Spinal cord (tissue), 9 donors: ENCODE measurements at regions not wholly inside any gene's neighbourhood (a gene's known extent, or its start where the extent isn't known, plus 50 kb on each side); places are given as distances from the start of the nearest gene placed in this dataset.
A peak's percentile ranks its signal among the peaks of the same experiment; 100 is the strongest.

Experiments used
- DNase-seq, 6 donors: peaks; one replicate each; pipeline versions ENCODE4 v3.0.0 to v3.0.0-alpha.2; 2013 to 2015; ENCODE audit warnings: low spot score in 6 of 6, low read depth in 4 of 6
- H3K27ac ChIP-seq: one replicate; pipeline ENCODE4 v1.5.1; 2013; ENCODE audit warnings: low read depth, low read length, control low read depth
- H3K27me3 ChIP-seq: one replicate; pipeline ENCODE4 v1.6.1; 2013; ENCODE audit warnings: low read length; ENCODE audit not compliant: control insufficient read depth, insufficient read depth
- H3K36me3 ChIP-seq: one replicate; pipeline ENCODE4 v1.6.1; 2013; ENCODE audit warnings: low read length; ENCODE audit not compliant: control insufficient read depth, insufficient read depth
- H3K4me1 ChIP-seq: one replicate; pipeline ENCODE4 v1.6.1; 2013; ENCODE audit warnings: low read length; ENCODE audit not compliant: control insufficient read depth, insufficient read depth
- H3K4me3 ChIP-seq: one replicate; pipeline ENCODE4 v1.5.1; 2013; ENCODE audit warnings: low read depth, low read length, control low read depth
- H3K9me3 ChIP-seq: one replicate; pipeline ENCODE4 v1.6.1; 2013; ENCODE audit warnings: low read length; ENCODE audit not compliant: control insufficient read depth, insufficient read depth
- WGBS: methylation state at CpG from one replicate; pipeline ENCODE4 v1.1.5; 2013; ENCODE audit warnings: missing lambda C conversion rate; ENCODE audit not compliant: insufficient coverage; 5-methylcytosine and 5-hydroxymethylcytosine counted together
- donor health status: healthy.

GRCh38 chr12:87779016-87779415 is 250.2 kb downstream of the C12orf50 start:
- no peak for DNase-seq
- Histone ChIP-seq H3K4me3 (no peak overlapping the region), H3K27me3 (no peaks in the 10 kb centered on the region), H3K36me3 (no peaks in the 10 kb centered on the region), H3K9me3 (no peaks in the 10 kb centered on the region), H3K27ac (no peak overlapping the region), H3K4me1 (no peaks in the 10 kb centered on the region)
- WGBS = 56% methylated on average over 1 of the region's 2 CpGs

- WGBS = 83% methylated on average over 1 of the region's 1 CpG
- Histone ChIP-seq H3K36me3 (no peaks in the 10 kb centered on the region), H3K27ac (no peak overlapping the region), H3K4me3 (no peak overlapping the region), H3K4me1 (no peaks in the 10 kb centered on the region), H3K27me3 (no peaks in the 10 kb centered on the region), H3K9me3 (no peaks in the 10 kb centered on the region)
- no peak for DNase-seq
Observed at GRCh38 chr12:87778065-87778464, 251.1 kb downstream of the C12orf50 start.

GRCh38 chr12:87775784-87776183 is 253.4 kb downstream of the C12orf50 start:
- H3K27me3 ChIP-seq = no peaks in the 10 kb centered on the region
- DNase-seq = no peak
- no peaks in the 10 kb centered on the region for H3K36me3 ChIP-seq
- no peak overlapping the region for H3K27ac ChIP-seq
- H3K4me3 ChIP-seq = no peak overlapping the region
- no peaks in the 10 kb centered on the region for H3K9me3 ChIP-seq
- H3K4me1 ChIP-seq = no peaks in the 10 kb centered on the region

- DNase-seq = no peak
- no peak overlapping the region for H3K27ac ChIP-seq
- H3K36me3 ChIP-seq = no peaks in the 10 kb centered on the region
- no peaks in the 10 kb centered on the region for H3K9me3 ChIP-seq
- H3K4me3 ChIP-seq = no peak overlapping the region
- H3K27me3 ChIP-seq = no peaks in the 10 kb centered on the region
- H3K4me1 ChIP-seq = no peaks in the 10 kb centered on the region
Observed at GRCh38 chr12:87775051-87775450, 254.2 kb downstream of the C12orf50 start.

- DNase-seq = no peak
- WGBS = no CpG with 5 or more reads among the region's 2 CpGs
- H3K9me3 ChIP-seq = no peaks in the 10 kb centered on the region
- no peaks in the 10 kb centered on the region for H3K36me3 ChIP-seq
- H3K27ac ChIP-seq = no peak overlapping the region
- no peaks in the 10 kb centered on the region for H3K27me3 ChIP-seq
- H3K4me1 ChIP-seq = no peaks in the 10 kb centered on the region
- no peak overlapping the region for H3K4me3 ChIP-seq
Observed at GRCh38 chr12:87772401-87772800, 256.8 kb downstream of the C12orf50 start.

- DNase-seq = peak in 1 of 6 donors; percentile 23
- H3K4me3 ChIP-seq = no peak overlapping the region
- H3K4me1 ChIP-seq = no peaks in the 10 kb centered on the region
- H3K27me3 ChIP-seq = no peaks in the 10 kb centered on the region
- H3K27ac ChIP-seq = no peak overlapping the region
- no CpG with 5 or more reads among the region's 11 CpGs for WGBS
- no peaks in the 10 kb centered on the region for H3K36me3 ChIP-seq
- no peaks in the 10 kb centered on the region for H3K9me3 ChIP-seq
Observed at GRCh38 chr12:87768501-87769287, 260.5 kb downstream of the C12orf50 start.

GRCh38 chr12:87766044-87766443 is 263.2 kb downstream of the C12orf50 start:
- Histone ChIP-seq H3K4me1 (no peaks in the 10 kb centered on the region), H3K4me3 (no peak overlapping the region), H3K9me3 (no peaks in the 10 kb centered on the region), H3K27me3 (no peaks in the 10 kb centered on the region), H3K27ac (no peak overlapping the region), H3K36me3 (no peaks in the 10 kb centered on the region)
- DNase-seq = no peak

GRCh38 chr12:87760943-87761342 is 268.3 kb downstream of the C12orf50 start:
- no peaks in the 10 kb centered on the region for H3K9me3 ChIP-seq
- no peak for DNase-seq
- H3K36me3 ChIP-seq = no peaks in the 10 kb centered on the region
- no peaks in the 10 kb centered on the region for H3K27me3 ChIP-seq
- H3K4me1 ChIP-seq = no peaks in the 10 kb centered on the region
- 87% methylated on average over 1 of the region's 2 CpGs for WGBS
- H3K4me3 ChIP-seq = no peak overlapping the region
- no peak overlapping the region for H3K27ac ChIP-seq

GRCh38 chr12:87758271-87758670 is 270.9 kb downstream of the C12orf50 start:
- Histone ChIP-seq H3K27me3 (no peaks in the 10 kb centered on the region), H3K27ac (no peak overlapping the region), H3K36me3 (no peaks in the 10 kb centered on the region), H3K9me3 (no peaks in the 10 kb centered on the region), H3K4me1 (no peaks in the 10 kb centered on the region), H3K4me3 (no peak overlapping the region)
- DNase-seq = no peak

GRCh38 chr12:87756721-87757120 is 272.5 kb downstream of the C12orf50 start:
- Histone ChIP-seq H3K36me3 (no peaks in the 10 kb centered on the region), H3K27me3 (no peaks in the 10 kb centered on the region), H3K27ac (no peak overlapping the region), H3K4me3 (no peak overlapping the region), H3K9me3 (no peaks in the 10 kb centered on the region), H3K4me1 (no peaks in the 10 kb centered on the region)
- 94% methylated on average over 3 of the region's 3 CpGs for WGBS
- no peak for DNase-seq
